Lung (tissue), 11 donors: ENCODE measurements at regions not wholly inside any gene's neighbourhood (a gene's known extent, or its start where the extent isn't known, plus 50 kb on each side); places are given as distances from the start of the nearest gene placed in this dataset.

ENCODE experiments used
- ATAC-seq: fragments of 200-7000 bp; cut with Tn5 transposase; one replicate; pipeline ENCODE4 v1.9.1; 2020; ENCODE audit warnings: moderate number of reproducible peaks; ENCODE audit not compliant: insufficient read depth, low FRiP score
- DNase-seq, 3 donors: peaks; one replicate each; pipeline ENCODE4 v3.0.0-alpha.2; 2013 to 2017
- H3K27ac ChIP-seq, 2 donors: one replicate each; pipeline ENCODE4 v1.5.1; 2013; ENCODE audit warnings: mild to moderate bottlenecking in 2 of 2, moderate library complexity in 2 of 2, control low read depth in 1 of 2, inconsistent platforms in 1 of 2, low read depth in 1 of 2, low read length in 1 of 2
- H3K27me3 ChIP-seq, 3 donors: one replicate each; pipeline ENCODE4 v1.5.1; 2013; ENCODE audit warnings: low read length in 2 of 3; ENCODE audit not compliant: control insufficient read depth in 3 of 3, insufficient read depth in 3 of 3
- H3K36me3 ChIP-seq, 4 donors: one replicate each; pipeline ENCODE4 v1.5.1; 2013; ENCODE audit warnings: low read length in 4 of 4, mild to moderate bottlenecking in 1 of 4, moderate library complexity in 1 of 4; ENCODE audit not compliant: control insufficient read depth in 4 of 4, insufficient read depth in 4 of 4
- H3K4me1 ChIP-seq, 5 donors: one replicate each; pipeline ENCODE4 v1.5.1; 2013; ENCODE audit warnings: low read length in 5 of 5, mild to moderate bottlenecking in 2 of 5, moderate library complexity in 1 of 5; ENCODE audit not compliant: control insufficient read depth in 5 of 5, insufficient read depth in 5 of 5
- H3K4me3 ChIP-seq: one replicate; pipeline ENCODE4 v1.5.1; 2013; ENCODE audit warnings: mild to moderate bottlenecking, control low read depth, moderate library complexity
- H3K9ac ChIP-seq, 2 donors: one replicate each; pipeline ENCODE4 v1.5.1; 2013; ENCODE audit warnings: low read length in 2 of 2, control low read depth in 1 of 2; ENCODE audit not compliant: insufficient read depth in 1 of 2
- H3K9me3 ChIP-seq, 4 donors: one replicate each; pipeline ENCODE4 v1.5.1; 2013; ENCODE audit warnings: low read length in 3 of 4, mild to moderate bottlenecking in 1 of 4, moderate library complexity in 1 of 4; ENCODE audit not compliant: control insufficient read depth in 4 of 4, insufficient read depth in 3 of 4
- WGBS, 2 donors: extraction: QIAGEN DNeasy Blood & Tissue Kit; methylation state at CpG; one replicate each; pipeline ENCODE4 v1.1.7; 2013; 5-methylcytosine and 5-hydroxymethylcytosine counted together
- TF ChIP-seq, protein P1 (sequence below): IDR thresholded peaks from 2 replicates; pipeline ENCODE4 v1.5.1; 2012; ENCODE audit warnings: mild to moderate bottlenecking; ENCODE audit errors: control extremely low read depth, extremely low read depth
- donor health status: control.
- donor health status: control.
- donor health status: Bipolar disorder and iron deficiency.
- donor health status: healthy.
- donor health status: DM: yes; HTN: yes; CAD: no.

GRCh38 chr10:84700668-84701369, 372.4 kb downstream of the CCSER2 start:
- ATAC-seq: no peak
- WGBS, 2 donors: 75 to 76% methylated on average over 4 of the region's 4 CpGs
- H3K9ac ChIP-seq: no peak overlapping the region

DNA sequence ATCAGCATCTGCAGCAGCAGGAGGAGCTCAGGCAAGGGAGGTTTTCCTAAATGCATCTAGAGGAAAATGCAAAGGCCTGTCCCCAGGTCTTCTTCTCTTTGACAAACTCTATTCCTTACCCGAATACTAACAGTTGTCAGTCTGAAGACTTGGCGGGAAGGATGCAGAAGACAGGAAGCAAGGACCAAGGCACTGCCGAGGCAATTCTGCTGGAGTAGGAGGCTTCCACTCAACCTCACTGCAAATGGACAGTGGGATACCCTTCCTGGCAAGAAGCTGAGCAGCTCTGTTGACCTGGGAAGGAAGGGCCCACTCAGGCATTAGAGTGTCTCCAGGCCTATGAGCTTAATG, 373.0 kb downstream of the CCSER2 start:
- Histone ChIP-seq H3K36me3 (no peaks in the 10 kb centered on the region), H3K9me3 (peaks cover 0 to 7% (median 0%) of the 10 kb centered on the region in 4 donors), H3K27me3 (no peaks in the 10 kb centered on the region), H3K4me1 (peaks cover 0 to 1% (median 0%) of the 10 kb centered on the region in 5 donors), H3K27ac (no peak overlapping the region), H3K9ac (no peak overlapping the region), H3K4me3 (no peak overlapping the region)
- ATAC-seq: no peak
- no peak for DNase-seq
- TF ChIP-seq, protein P1, sequence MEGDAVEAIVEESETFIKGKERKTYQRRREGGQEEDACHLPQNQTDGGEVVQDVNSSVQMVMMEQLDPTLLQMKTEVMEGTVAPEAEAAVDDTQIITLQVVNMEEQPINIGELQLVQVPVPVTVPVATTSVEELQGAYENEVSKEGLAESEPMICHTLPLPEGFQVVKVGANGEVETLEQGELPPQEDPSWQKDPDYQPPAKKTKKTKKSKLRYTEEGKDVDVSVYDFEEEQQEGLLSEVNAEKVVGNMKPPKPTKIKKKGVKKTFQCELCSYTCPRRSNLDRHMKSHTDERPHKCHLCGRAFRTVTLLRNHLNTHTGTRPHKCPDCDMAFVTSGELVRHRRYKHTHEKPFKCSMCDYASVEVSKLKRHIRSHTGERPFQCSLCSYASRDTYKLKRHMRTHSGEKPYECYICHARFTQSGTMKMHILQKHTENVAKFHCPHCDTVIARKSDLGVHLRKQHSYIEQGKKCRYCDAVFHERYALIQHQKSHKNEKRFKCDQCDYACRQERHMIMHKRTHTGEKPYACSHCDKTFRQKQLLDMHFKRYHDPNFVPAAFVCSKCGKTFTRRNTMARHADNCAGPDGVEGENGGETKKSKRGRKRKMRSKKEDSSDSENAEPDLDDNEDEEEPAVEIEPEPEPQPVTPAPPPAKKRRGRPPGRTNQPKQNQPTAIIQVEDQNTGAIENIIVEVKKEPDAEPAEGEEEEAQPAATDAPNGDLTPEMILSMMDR: no peak
- 85% methylated on average over 3 of the region's 3 CpGs for WGBS, 2 donors

More at GRCh38 chr10:84700668-84701369, 372.4 kb downstream of the CCSER2 start:
- no peaks in the 10 kb centered on the region for H3K27me3 ChIP-seq
- DNase-seq: no peak
- H3K27ac ChIP-seq: no peak overlapping the region
- peaks cover 0 to 7% (median 0%) of the 10 kb centered on the region in 4 donors for H3K9me3 ChIP-seq
- no peak overlapping the region for H3K4me3 ChIP-seq
- no peaks in the 10 kb centered on the region for H3K4me1 ChIP-seq
- H3K36me3 ChIP-seq: no peaks in the 10 kb centered on the region
- TF ChIP-seq, protein P1: no peak

GRCh38 chr10:84704101-84704500, 375.7 kb downstream of the CCSER2 start:
- H3K27ac ChIP-seq: no peak overlapping the region
- TF ChIP-seq, protein P1: no peak
- 74 to 76% methylated on average over 3 of the region's 3 CpGs for WGBS, 2 donors
- H3K9ac ChIP-seq: no peak overlapping the region
- H3K36me3 ChIP-seq: no peaks in the 10 kb centered on the region
- ATAC-seq: no peak
- no peak overlapping the region for H3K4me3 ChIP-seq
- H3K9me3 ChIP-seq: peaks cover 0 to 3% (median 0%) of the 10 kb centered on the region in 4 donors
- no peaks in the 10 kb centered on the region for H3K27me3 ChIP-seq
- DNase-seq: no peak
- H3K4me1 ChIP-seq: peaks cover 0 to 1% (median 0%) of the 10 kb centered on the region in 5 donors

- Histone ChIP-seq H3K9ac (no peak overlapping the region), H3K4me1 (peaks cover 0 to 1% (median 0%) of the 10 kb centered on the region in 5 donors), H3K27ac (no peak overlapping the region), H3K4me3 (no peak overlapping the region), H3K27me3 (no peaks in the 10 kb centered on the region), H3K36me3 (no peaks in the 10 kb centered on the region), H3K9me3 (no peaks in the 10 kb centered on the region)
- 65 to 69% methylated on average over 1 of the region's 1 CpG for WGBS, 2 donors
- DNase-seq (no peak), ATAC-seq (no peak)
- TF ChIP-seq, protein P1: no peak
Observed at GRCh38 chr10:84706431-84706830, 378.0 kb downstream of the CCSER2 start.
